GM13976 (cell line): ENCODE measurements at regions not wholly inside any gene's neighbourhood (a gene's known extent, or its start where the extent isn't known, plus 50 kb on each side); places are given as distances from the start of the nearest gene placed in this dataset.

Experiments
- DNase-seq: peaks from one replicate; pipeline ENCODE4 v3.0.0; 2012; ENCODE audit warnings: low spot score
- CTCF ChIP-seq: IDR thresholded peaks from 2 replicates; pipeline ENCODE4 v1.5.1; 2012; ENCODE audit warnings: borderline replicate concordance, mild to moderate bottlenecking; ENCODE audit not compliant: insufficient read depth; ENCODE audit errors: extremely low read depth, missing control alignments, control extremely low read depth
- in situ Hi-C: fragments of 300-500 bp; cut with MboI; formaldehyde crosslinking; loops from one replicate; pipeline ENCODE4 v1.12.0; 2022; ENCODE audit warnings: low sequenced_read_pairs, mixed read lengths, inconsistent platforms; ENCODE audit not compliant: unreplicated experiment

- no peak for TF ChIP-seq CTCF
- in situ Hi-C loops: no loop called here
- no peak for DNase-seq
Observed at GRCh38 chr5:155091768-155092717, 78.5 kb downstream of the KIF4B start.

- no peak for TF ChIP-seq CTCF
- in situ Hi-C loops: no loop called here
- no peak for DNase-seq
Observed at GRCh38 chr5:155094455-155094854, 80.9 kb downstream of the KIF4B start.

- no peak for TF ChIP-seq CTCF
- DNase-seq: no peak
- in situ Hi-C loops: no loop called here
Observed at GRCh38 chr5:155097995-155098394, 84.4 kb downstream of the KIF4B start.

- in situ Hi-C loops: no loop called here
- TF ChIP-seq CTCF: no peak
- no peak for DNase-seq
Observed at GRCh38 chr5:155098433-155098832, 84.9 kb downstream of the KIF4B start.

GRCh38 chr5:155101697-155102096 lies 88.1 kb downstream of the KIF4B start:
- no peak for TF ChIP-seq CTCF
- in situ Hi-C loops: no loop called here
- no peak for DNase-seq

GRCh38 chr5:155103146-155103545 lies 89.6 kb downstream of the KIF4B start:
- DNase-seq: no peak
- no peak for TF ChIP-seq CTCF
- in situ Hi-C loops: no loop called here
